SU-DHL-6 (cell line): ENCODE measurements at regions not wholly inside any gene's neighbourhood (a gene's known extent, or its start where the extent isn't known, plus 50 kb on each side); places are given as distances from the start of the nearest gene placed in this dataset.

ENCODE experiments used
- EZH2phosphoT487 ChIP-seq: fragments of 200-600 bp; sonication (generic), shearing (Covaris generic); conservative IDR thresholded peaks from 2 replicates; pipeline ENCODE4 v1.6.1; 2018; ENCODE audit warnings: mild to moderate bottlenecking, antibody characterized with exemption, low read length, moderate library complexity, mixed read lengths
- TF ChIP-seq, protein P1 (sequence below): fragments of 200-600 bp; sonication (generic); IDR thresholded peaks from one replicate; pipeline ENCODE4 v1.5.1; 2017; ENCODE audit warnings: antibody characterized with exemption, mild to moderate bottlenecking, low read length, moderate library complexity; ENCODE audit not compliant: insufficient read depth, poor library complexity, severe bottlenecking

DNA sequence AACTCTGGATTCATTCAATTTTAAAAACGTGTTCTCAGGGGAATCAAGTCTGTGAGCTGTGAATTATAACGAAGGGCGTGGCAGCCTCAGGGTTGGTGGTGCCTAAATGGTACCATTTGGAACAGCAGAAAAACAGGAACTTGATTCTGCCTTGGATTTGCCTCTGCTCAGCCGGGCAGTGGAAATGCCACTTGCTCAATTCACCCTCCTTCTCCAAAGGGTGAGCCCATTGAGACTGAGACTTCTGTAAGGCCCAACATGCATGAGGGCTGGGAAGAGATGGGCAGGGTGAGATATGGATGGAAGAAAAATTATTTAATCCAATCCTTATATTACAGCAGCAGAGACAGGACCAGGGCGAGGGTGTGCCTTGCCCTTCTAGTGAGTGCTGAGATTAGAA lies 107.1 kb upstream of the HABP2 start:
- TF ChIP-seq, protein P1, sequence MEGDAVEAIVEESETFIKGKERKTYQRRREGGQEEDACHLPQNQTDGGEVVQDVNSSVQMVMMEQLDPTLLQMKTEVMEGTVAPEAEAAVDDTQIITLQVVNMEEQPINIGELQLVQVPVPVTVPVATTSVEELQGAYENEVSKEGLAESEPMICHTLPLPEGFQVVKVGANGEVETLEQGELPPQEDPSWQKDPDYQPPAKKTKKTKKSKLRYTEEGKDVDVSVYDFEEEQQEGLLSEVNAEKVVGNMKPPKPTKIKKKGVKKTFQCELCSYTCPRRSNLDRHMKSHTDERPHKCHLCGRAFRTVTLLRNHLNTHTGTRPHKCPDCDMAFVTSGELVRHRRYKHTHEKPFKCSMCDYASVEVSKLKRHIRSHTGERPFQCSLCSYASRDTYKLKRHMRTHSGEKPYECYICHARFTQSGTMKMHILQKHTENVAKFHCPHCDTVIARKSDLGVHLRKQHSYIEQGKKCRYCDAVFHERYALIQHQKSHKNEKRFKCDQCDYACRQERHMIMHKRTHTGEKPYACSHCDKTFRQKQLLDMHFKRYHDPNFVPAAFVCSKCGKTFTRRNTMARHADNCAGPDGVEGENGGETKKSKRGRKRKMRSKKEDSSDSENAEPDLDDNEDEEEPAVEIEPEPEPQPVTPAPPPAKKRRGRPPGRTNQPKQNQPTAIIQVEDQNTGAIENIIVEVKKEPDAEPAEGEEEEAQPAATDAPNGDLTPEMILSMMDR: no peak
- no peak for TF ChIP-seq EZH2phosphoT487
